OCI-LY3 (cell line): ENCODE measurements at regions not wholly inside any gene's neighbourhood (a gene's known extent, or its start where the extent isn't known, plus 50 kb on each side); places are given as distances from the start of the nearest gene placed in this dataset.

Experiments
- EZH2phosphoT487 ChIP-seq: fragments of 200-600 bp; shearing (Covaris generic); IDR thresholded peaks from 2 replicates; pipeline ENCODE4 v1.6.1; 2018; ENCODE audit warnings: antibody characterized with exemption, mixed run types, low read depth
- TF ChIP-seq, protein P1 (sequence below): fragments of 200-600, 300-600 bp; sonication (generic); IDR thresholded peaks from 2 replicates; pipeline ENCODE4 v1.5.1; 2014; ENCODE audit warnings: antibody characterized with exemption, low read length, low read depth

DNA sequence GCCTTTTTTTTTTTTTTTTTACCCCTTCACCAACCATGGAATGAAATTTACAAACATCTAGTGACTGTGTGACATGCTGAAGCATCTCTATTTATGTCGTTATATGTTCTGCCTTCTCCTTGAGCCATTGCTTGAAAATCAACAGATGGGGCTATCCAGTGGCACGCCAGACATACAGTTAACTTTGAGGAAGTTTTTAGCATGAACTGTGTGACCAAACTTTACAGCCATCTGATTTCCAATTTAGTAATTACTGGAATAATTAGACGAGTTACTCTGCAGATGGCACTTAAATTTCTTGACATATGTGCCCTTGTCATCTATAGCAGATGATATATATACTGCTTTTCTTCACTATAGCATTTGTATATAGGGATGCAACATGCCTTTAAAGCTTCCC lies 192.1 kb downstream of the SNAPC1 start:
- TF ChIP-seq, protein P1, sequence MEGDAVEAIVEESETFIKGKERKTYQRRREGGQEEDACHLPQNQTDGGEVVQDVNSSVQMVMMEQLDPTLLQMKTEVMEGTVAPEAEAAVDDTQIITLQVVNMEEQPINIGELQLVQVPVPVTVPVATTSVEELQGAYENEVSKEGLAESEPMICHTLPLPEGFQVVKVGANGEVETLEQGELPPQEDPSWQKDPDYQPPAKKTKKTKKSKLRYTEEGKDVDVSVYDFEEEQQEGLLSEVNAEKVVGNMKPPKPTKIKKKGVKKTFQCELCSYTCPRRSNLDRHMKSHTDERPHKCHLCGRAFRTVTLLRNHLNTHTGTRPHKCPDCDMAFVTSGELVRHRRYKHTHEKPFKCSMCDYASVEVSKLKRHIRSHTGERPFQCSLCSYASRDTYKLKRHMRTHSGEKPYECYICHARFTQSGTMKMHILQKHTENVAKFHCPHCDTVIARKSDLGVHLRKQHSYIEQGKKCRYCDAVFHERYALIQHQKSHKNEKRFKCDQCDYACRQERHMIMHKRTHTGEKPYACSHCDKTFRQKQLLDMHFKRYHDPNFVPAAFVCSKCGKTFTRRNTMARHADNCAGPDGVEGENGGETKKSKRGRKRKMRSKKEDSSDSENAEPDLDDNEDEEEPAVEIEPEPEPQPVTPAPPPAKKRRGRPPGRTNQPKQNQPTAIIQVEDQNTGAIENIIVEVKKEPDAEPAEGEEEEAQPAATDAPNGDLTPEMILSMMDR: no peak
- no peak for TF ChIP-seq EZH2phosphoT487
